ENCODE measurements at regions not wholly inside any gene's neighbourhood (a gene's known extent, or its start where the extent isn't known, plus 50 kb on each side); places are given as distances from the start of the nearest gene placed in this dataset.

DNA sequence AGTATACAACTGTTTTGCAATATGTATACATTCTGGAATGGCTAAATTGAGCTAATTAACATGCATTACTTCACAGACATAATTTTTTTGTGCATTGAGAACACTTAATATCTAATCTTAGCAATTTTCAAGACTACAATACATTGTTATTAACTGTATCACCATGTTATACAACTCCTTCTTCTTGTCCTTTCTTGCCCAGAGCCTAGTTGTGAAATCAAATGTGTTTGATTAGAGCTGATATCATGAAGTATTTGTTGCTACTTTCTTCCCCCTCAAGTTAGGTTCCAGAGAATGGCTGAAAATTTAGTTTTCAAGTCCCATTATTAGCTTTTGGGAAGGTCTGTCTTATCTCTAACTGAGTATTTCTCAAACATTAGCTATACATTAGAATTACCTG is 607.8 kb downstream of the PSAT1 start:
- H3K4me1 ChIP-seq (ENCODE audit: insufficient read depth, low read length, poor library complexity, severe bottlenecking), result no peaks in the 10 kb centered on the region
- no peak overlapping the region for H3K9ac ChIP-seq (ENCODE audit: low read depth, low read length, poor library complexity, severe bottlenecking)
- H3K4me3 ChIP-seq (ENCODE audit: low read length, poor library complexity, severe bottlenecking), result no peak overlapping the region
- no peaks in the 10 kb centered on the region for H3K27me3 ChIP-seq (ENCODE audit: insufficient read depth, low read length, poor library complexity, severe bottlenecking)
- H3K4me2 ChIP-seq (ENCODE audit: low read depth, low read length, poor library complexity, severe bottlenecking), result no peak overlapping the region
- TF ChIP-seq EZH2phosphoT487 (IDR thresholded peaks at IDR 0.05; ENCODE audit: borderline replicate concordance), result no peak
- TF ChIP-seq, protein P1, sequence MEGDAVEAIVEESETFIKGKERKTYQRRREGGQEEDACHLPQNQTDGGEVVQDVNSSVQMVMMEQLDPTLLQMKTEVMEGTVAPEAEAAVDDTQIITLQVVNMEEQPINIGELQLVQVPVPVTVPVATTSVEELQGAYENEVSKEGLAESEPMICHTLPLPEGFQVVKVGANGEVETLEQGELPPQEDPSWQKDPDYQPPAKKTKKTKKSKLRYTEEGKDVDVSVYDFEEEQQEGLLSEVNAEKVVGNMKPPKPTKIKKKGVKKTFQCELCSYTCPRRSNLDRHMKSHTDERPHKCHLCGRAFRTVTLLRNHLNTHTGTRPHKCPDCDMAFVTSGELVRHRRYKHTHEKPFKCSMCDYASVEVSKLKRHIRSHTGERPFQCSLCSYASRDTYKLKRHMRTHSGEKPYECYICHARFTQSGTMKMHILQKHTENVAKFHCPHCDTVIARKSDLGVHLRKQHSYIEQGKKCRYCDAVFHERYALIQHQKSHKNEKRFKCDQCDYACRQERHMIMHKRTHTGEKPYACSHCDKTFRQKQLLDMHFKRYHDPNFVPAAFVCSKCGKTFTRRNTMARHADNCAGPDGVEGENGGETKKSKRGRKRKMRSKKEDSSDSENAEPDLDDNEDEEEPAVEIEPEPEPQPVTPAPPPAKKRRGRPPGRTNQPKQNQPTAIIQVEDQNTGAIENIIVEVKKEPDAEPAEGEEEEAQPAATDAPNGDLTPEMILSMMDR (conservative IDR thresholded peaks at IDR 0.05; ENCODE audit: low read length), result no peak
- no peaks in the 10 kb centered on the region for H3K9me3 ChIP-seq (ENCODE audit: insufficient read depth, low read depth, low read length)
- H3K9me2 ChIP-seq (replicated peaks; ENCODE audit: low read depth, low read length), result no peaks in the 10 kb centered on the region
- no peak overlapping the region for H2AFZ ChIP-seq (ENCODE audit: low read length)
- no peaks in the 10 kb centered on the region for H3F3A ChIP-seq (ENCODE audit: low read depth)
- H3K79me2 ChIP-seq (ENCODE audit: insufficient read depth, low read length), result no peaks in the 10 kb centered on the region
- H4K20me1 ChIP-seq (ENCODE audit: insufficient read depth, low read length, poor library complexity, severe bottlenecking), result no peaks in the 10 kb centered on the region
- H3K36me3 ChIP-seq (ENCODE audit: insufficient read depth, low read length), result no peaks in the 10 kb centered on the region

DNA sequence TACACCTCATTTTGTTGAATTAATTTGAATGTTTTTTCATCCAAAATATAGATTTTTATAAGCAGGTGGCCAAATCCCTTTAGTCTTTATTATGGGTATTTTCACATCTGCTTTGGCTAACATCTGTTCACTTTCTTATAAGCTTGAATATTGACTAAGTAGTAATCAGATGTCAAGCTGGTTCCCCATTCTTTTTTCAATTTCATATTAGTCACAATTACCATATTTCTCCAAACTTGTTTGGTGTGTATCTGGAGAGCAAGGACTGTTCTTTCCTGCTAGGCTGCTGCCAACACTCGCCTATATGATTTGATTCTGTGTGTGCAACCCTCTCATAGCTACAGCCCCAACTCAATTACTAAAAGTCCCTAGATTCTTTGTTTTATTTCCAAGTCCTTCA is 608.5 kb downstream of the PSAT1 start:
- Histone ChIP-seq H3K4me3 (ENCODE audit: low read length, poor library complexity, severe bottlenecking) (no peak overlapping the region), H3K9ac (ENCODE audit: low read depth, low read length, poor library complexity, severe bottlenecking) (no peak overlapping the region), H3K36me3 (ENCODE audit: insufficient read depth, low read length) (no peaks in the 10 kb centered on the region), H3K4me2 (ENCODE audit: low read depth, low read length, poor library complexity, severe bottlenecking) (no peak overlapping the region), H3K9me3 (ENCODE audit: insufficient read depth, low read depth, low read length) (no peaks in the 10 kb centered on the region), H4K20me1 (ENCODE audit: insufficient read depth, low read length, poor library complexity, severe bottlenecking) (no peaks in the 10 kb centered on the region), H3K79me2 (ENCODE audit: insufficient read depth, low read length) (no peaks in the 10 kb centered on the region), H3K27me3 (ENCODE audit: insufficient read depth, low read length, poor library complexity, severe bottlenecking) (no peaks in the 10 kb centered on the region), H3K9me2 (replicated peaks; ENCODE audit: low read depth, low read length) (no peaks in the 10 kb centered on the region), H3F3A (ENCODE audit: low read depth) (no peaks in the 10 kb centered on the region), H2AFZ (ENCODE audit: low read length) (no peak overlapping the region), H3K4me1 (ENCODE audit: insufficient read depth, low read length, poor library complexity, severe bottlenecking) (no peaks in the 10 kb centered on the region)
- TF ChIP-seq, protein P1 (conservative IDR thresholded peaks at IDR 0.05; ENCODE audit: low read length), result no peak
- TF ChIP-seq EZH2phosphoT487 (IDR thresholded peaks at IDR 0.05; ENCODE audit: borderline replicate concordance), result no peak

DNA sequence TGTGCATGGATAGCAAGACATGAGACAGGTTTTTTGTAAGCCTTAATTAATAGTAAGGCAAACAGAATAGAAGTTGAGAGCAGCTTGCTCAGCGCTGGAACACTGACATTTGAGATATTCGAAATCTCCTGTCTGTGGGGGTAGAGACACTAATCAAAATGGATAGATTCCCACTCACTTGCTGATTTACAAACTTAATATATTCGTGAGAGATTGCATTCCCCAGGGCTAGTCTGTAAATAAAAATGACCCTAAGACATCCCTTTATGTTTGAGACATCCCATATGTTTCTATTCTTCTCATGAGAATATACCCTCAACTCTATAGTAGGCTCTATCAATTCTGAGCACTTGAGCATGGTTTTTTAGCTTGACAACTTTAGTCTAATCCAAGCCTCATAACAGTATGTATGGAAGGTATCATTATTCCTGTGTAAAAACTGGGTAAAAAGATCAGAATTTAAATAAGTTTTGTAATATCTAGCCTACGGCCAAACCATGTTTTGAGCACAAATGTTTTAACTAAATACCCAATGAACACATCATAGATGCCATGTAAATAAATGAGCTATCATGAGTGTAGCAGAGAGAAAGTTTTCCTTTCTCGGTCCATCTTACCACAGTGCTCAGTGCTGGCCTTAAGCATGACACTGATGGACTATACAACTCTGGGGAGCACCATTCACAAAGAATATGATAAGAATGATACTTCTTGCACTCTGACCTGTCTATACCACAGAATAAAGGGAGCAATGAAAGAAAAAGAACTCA is 609.2 kb downstream of the PSAT1 start:
- TF ChIP-seq, protein P1 (conservative IDR thresholded peaks at IDR 0.05; ENCODE audit: low read length), result no peak
- TF ChIP-seq EZH2phosphoT487 (IDR thresholded peaks at IDR 0.05; ENCODE audit: borderline replicate concordance), result no peak
- Histone ChIP-seq H3K4me2 (ENCODE audit: low read depth, low read length, poor library complexity, severe bottlenecking) (no peak overlapping the region), H4K20me1 (ENCODE audit: insufficient read depth, low read length, poor library complexity, severe bottlenecking) (no peaks in the 10 kb centered on the region), H3K4me1 (ENCODE audit: insufficient read depth, low read length, poor library complexity, severe bottlenecking) (no peaks in the 10 kb centered on the region), H3K9ac (ENCODE audit: low read depth, low read length, poor library complexity, severe bottlenecking) (no peak overlapping the region), H3K27me3 (ENCODE audit: insufficient read depth, low read length, poor library complexity, severe bottlenecking) (no peaks in the 10 kb centered on the region), H3K9me3 (ENCODE audit: insufficient read depth, low read depth, low read length) (no peaks in the 10 kb centered on the region), H3K9me2 (replicated peaks; ENCODE audit: low read depth, low read length) (no peaks in the 10 kb centered on the region), H3F3A (ENCODE audit: low read depth) (no peaks in the 10 kb centered on the region), H3K36me3 (ENCODE audit: insufficient read depth, low read length) (no peaks in the 10 kb centered on the region), H3K79me2 (ENCODE audit: insufficient read depth, low read length) (no peaks in the 10 kb centered on the region), H2AFZ (ENCODE audit: low read length) (no peak overlapping the region), H3K4me3 (ENCODE audit: low read length, poor library complexity, severe bottlenecking) (no peak overlapping the region)
